BJ (cell line): ENCODE measurements at regions not wholly inside any gene's neighbourhood (a gene's known extent, or its start where the extent isn't known, plus 50 kb on each side); places are given as distances from the start of the nearest gene placed in this dataset.

ENCODE experiments used
- CTCF ChIA-PET: fragments of 350-600 bp; formaldehyde crosslinking; extraction: SDS; loops from one replicate; lab custom pipeline; 2021; ENCODE audit warnings: antibody characterized with exemption, inconsistent platforms; lab: Yijun Ruan, JAX
- POLR2A ChIA-PET: fragments of 300-600 bp; sonication (Branson Sonifier 250); formaldehyde crosslinking; extraction: SDS; loops from one replicate; lab custom pipeline; 2021; ENCODE audit warnings: antibody characterized with exemption; lab: Charles Lee
- DNase-seq: peaks from one replicate; pipeline ENCODE4 v3.0.0-alpha.2; 2011; ENCODE audit warnings: low read depth
- H3K27me3 ChIP-seq: 2 replicates; pipeline ENCODE4 v1.6.0; 2011; ENCODE audit warnings: low read length; ENCODE audit not compliant: control insufficient read depth, insufficient read depth
- H3K36me3 ChIP-seq: 2 replicates; pipeline ENCODE4 v1.5.1; 2011; ENCODE audit warnings: low read length; ENCODE audit not compliant: control insufficient read depth, insufficient read depth
- H3K4me3 ChIP-seq: 2 replicates; pipeline ENCODE4 v1.5.1; 2011; ENCODE audit warnings: low read depth, mild to moderate bottlenecking, control low read depth, low read length
- TF ChIP-seq, protein P1 (sequence below): IDR thresholded peaks from 2 replicates; pipeline ENCODE4 v1.5.1; 2011; ENCODE audit warnings: low read depth, mild to moderate bottlenecking, control low read depth, inconsistent platforms, low read length, moderate library complexity; ENCODE audit not compliant: insufficient read depth

DNA sequence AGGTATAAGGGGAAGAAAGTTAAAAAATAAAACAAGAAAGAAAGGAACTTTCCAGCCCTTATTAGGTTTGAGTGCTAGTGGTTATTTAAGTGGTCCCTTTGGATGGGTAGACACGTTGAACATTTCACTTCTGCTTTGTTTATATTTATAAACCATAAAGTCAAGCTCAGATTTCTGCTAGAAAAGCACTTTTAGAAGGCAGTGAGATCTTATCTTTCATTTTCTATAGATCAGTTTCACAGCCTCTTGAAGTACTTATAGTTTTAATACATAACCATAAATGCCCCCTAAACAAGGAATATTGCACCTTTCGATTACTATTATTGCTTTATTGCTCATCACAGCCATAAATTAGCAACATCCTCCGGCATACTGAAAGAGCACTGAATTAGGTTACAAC lies 446.8 kb upstream of the PLXNA2 start:
- Histone ChIP-seq H3K4me3 (no peak overlapping the region), H3K36me3 (no peaks in the 10 kb centered on the region), H3K27me3 (no peaks in the 10 kb centered on the region)
- POLR2A ChIA-PET, result no interaction called here
- no peak for DNase-seq
- CTCF ChIA-PET, result no interaction called here
- TF ChIP-seq, protein P1, sequence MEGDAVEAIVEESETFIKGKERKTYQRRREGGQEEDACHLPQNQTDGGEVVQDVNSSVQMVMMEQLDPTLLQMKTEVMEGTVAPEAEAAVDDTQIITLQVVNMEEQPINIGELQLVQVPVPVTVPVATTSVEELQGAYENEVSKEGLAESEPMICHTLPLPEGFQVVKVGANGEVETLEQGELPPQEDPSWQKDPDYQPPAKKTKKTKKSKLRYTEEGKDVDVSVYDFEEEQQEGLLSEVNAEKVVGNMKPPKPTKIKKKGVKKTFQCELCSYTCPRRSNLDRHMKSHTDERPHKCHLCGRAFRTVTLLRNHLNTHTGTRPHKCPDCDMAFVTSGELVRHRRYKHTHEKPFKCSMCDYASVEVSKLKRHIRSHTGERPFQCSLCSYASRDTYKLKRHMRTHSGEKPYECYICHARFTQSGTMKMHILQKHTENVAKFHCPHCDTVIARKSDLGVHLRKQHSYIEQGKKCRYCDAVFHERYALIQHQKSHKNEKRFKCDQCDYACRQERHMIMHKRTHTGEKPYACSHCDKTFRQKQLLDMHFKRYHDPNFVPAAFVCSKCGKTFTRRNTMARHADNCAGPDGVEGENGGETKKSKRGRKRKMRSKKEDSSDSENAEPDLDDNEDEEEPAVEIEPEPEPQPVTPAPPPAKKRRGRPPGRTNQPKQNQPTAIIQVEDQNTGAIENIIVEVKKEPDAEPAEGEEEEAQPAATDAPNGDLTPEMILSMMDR, result no peak

DNA sequence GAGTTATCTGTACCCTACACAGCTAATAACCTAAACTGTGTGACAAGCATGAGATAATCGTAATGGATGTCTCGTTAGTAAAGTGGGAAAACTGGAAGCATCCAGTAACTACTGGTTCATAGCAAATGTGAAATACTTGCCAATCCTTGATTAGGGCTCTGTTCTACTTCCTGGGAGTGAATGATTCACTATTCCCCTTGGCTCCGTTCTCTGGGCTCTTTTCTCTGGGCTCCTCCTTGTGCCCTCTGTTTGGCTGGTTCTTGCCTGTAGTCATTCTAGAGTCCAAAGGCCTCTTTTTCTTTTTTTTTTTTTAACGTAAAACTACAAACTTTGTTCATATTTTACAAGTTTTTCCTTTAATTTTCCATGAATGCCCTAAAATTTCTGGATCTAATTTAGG lies 465.8 kb upstream of the PLXNA2 start:
- Histone ChIP-seq H3K27me3 (no peaks in the 10 kb centered on the region), H3K36me3 (no peaks in the 10 kb centered on the region), H3K4me3 (no peak overlapping the region)
- TF ChIP-seq, protein P1, result no peak
- DNase-seq, result no peak
- ChIA-PET POLR2A (no interaction called here), CTCF (no interaction called here)

DNA sequence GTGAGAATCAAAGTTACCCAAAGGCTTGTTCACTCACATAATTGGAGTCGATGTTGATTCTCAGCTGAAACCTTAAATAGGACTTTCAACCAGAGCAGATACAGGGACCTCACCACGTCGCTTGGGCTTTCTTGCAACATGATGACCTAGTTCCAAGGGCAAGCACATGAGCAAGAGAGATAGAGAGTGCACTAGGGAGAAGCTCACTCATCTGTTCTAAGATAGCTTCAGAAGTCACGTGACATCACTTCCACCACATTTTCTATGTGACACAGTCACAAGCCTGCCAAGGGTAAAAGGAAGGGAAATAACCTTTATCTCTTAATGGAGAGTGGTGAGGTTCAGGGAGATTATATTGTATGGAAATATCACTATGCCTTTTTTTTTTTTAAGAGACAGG lies 470.1 kb upstream of the PLXNA2 start:
- Histone ChIP-seq H3K4me3 (no peak overlapping the region), H3K36me3 (no peaks in the 10 kb centered on the region), H3K27me3 (no peaks in the 10 kb centered on the region)
- no peak for DNase-seq
- TF ChIP-seq, protein P1, result no peak
- CTCF ChIA-PET, result interaction anchor here (0.5 kb wide), 1 partner anchor 557 kb away, joined by 3 read pairs; no protein-coding TSS in a partner anchor
- POLR2A ChIA-PET, result no interaction called here

DNA sequence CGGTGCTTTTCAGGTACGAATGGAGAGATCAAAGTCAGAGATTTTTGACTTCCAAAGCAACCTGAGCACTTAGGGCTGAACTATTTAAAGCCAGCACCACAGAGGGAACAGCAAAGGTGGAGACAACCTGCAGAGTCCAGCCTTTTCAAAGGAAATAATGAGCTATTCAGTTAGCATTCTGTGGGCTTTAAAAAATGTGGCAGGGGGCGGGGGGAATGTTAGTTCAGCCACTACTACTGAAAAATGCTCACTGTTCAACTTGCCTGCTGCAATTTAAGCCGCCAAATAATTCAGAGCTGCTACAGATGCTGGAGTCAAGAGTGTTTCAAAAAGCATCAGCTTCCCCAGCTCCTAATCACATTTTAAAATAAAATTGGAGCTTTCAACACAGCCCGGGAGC lies 473.3 kb upstream of the PLXNA2 start:
- TF ChIP-seq, protein P1, result no peak
- H3K27me3 ChIP-seq, result no peaks in the 10 kb centered on the region
- no peak for DNase-seq
- H3K4me3 ChIP-seq, result no peak overlapping the region
- no peaks in the 10 kb centered on the region for H3K36me3 ChIP-seq
- POLR2A ChIA-PET, result no interaction called here
- CTCF ChIA-PET, result interaction anchor here (0.5 kb wide), 1 partner anchor 78 kb away, joined by 3 read pairs; no protein-coding TSS in a partner anchor

DNA sequence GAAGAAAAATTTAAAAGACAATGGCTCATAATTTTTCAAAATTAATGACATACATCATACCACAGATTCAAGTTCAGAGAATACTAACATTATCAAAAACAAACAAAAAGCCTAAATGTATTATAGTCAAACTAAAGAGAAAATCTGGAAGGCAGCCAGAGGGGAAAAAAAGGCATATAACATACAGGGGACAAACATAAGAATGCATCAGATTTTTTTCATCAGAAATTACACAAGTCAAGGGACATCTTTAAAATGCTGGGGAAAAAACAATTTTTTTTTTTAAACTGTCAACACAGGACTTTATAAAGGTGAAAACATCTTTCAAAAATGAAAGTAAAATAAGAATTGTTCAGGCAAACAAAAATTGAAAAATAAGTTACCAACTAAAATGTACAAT lies 478.4 kb upstream of the PLXNA2 start:
- CTCF ChIA-PET, result no interaction called here
- H3K36me3 ChIP-seq, result no peaks in the 10 kb centered on the region
- TF ChIP-seq, protein P1, result no peak
- no peaks in the 10 kb centered on the region for H3K27me3 ChIP-seq
- H3K4me3 ChIP-seq, result no peak overlapping the region
- POLR2A ChIA-PET, result no interaction called here
- no peak for DNase-seq
